ACC112 (cell line): ENCODE measurements at regions not wholly inside any gene's neighbourhood (a gene's known extent, or its start where the extent isn't known, plus 50 kb on each side); places are given as distances from the start of the nearest gene placed in this dataset.

Experiments
- H2AFZ ChIP-seq: fragments of 200-600 bp; sonication (generic); one replicate; pipeline ENCODE4 v1.6.0; 2017; ENCODE audit warnings: antibody characterized with exemption, low read length; ENCODE audit not compliant: unreplicated experiment
- H3K27ac ChIP-seq: fragments of 200-600 bp; sonication (generic); 2 replicates; pipeline ENCODE4 v1.5.1; 2014; ENCODE audit warnings: low read depth, mild to moderate bottlenecking, antibody characterized with exemption, low read length, moderate library complexity
- H3K27me3 ChIP-seq: fragments of 200-600 bp; sonication (generic); 2 replicates; pipeline ENCODE4 v1.6.1; 2014; ENCODE audit warnings: mild to moderate bottlenecking, antibody characterized with exemption, low read length, moderate library complexity, mixed read lengths; ENCODE audit not compliant: insufficient read depth
- H3K36me3 ChIP-seq: fragments of 200-600 bp; sonication (generic); 2 replicates; pipeline ENCODE4 v1.6.1; 2016; ENCODE audit warnings: mild to moderate bottlenecking, antibody characterized with exemption, low read length, moderate library complexity, mixed read lengths; ENCODE audit not compliant: insufficient read depth
- H3K4me1 ChIP-seq: fragments of 200-600 bp; sonication (generic); one replicate; pipeline ENCODE4 v1.6.1; 2016; ENCODE audit warnings: low read length, mixed read lengths; ENCODE audit not compliant: insufficient read depth, unreplicated experiment, control insufficient read depth
- H3K4me3 ChIP-seq: fragments of 200-600 bp; sonication (generic); 2 replicates; pipeline ENCODE4 v1.5.1; 2014; ENCODE audit warnings: mild to moderate bottlenecking, low read depth, low read length
- H3K79me2 ChIP-seq: fragments of 200-600 bp; sonication (generic); one replicate; pipeline ENCODE4 v1.6.0; 2016; ENCODE audit warnings: low read length; ENCODE audit not compliant: control insufficient read depth, unreplicated experiment, insufficient read depth

GRCh38 chr16:73171380-73171779, 123.5 kb upstream of the ZFHX3 start:
- no peak overlapping the region for H3K4me3 ChIP-seq
- no peaks in the 10 kb centered on the region for H3K27me3 ChIP-seq
- no peaks in the 10 kb centered on the region for H3K36me3 ChIP-seq
- no peak overlapping the region for H2AFZ ChIP-seq
- no peaks in the 10 kb centered on the region for H3K79me2 ChIP-seq
- H3K27ac ChIP-seq: no peak overlapping the region
- peaks cover 28% of the 10 kb centered on the region for H3K4me1 ChIP-seq

GRCh38 chr16:73170612-73171038, 122.7 kb upstream of the ZFHX3 start:
- Histone ChIP-seq H3K36me3 (no peaks in the 10 kb centered on the region), H2AFZ (no peak overlapping the region), H3K4me3 (no peak overlapping the region), H3K27ac (no peak overlapping the region), H3K27me3 (no peaks in the 10 kb centered on the region), H3K79me2 (no peaks in the 10 kb centered on the region), H3K4me1 (peaks cover 29% of the 10 kb centered on the region)

GRCh38 chr16:73166947-73167550, 119.1 kb upstream of the ZFHX3 start:
- Histone ChIP-seq H3K27ac (no peak overlapping the region), H3K36me3 (no peaks in the 10 kb centered on the region), H3K79me2 (no peaks in the 10 kb centered on the region), H2AFZ (peak overlapping the region; percentile 97), H3K4me1 (peaks cover 18% of the 10 kb centered on the region), H3K4me3 (peak overlapping the region; percentile 67), H3K27me3 (no peaks in the 10 kb centered on the region)

GRCh38 chr16:73166441-73166851, 118.5 kb upstream of the ZFHX3 start:
- H2AFZ ChIP-seq: peak overlapping the region; percentile 97
- peaks cover 16% of the 10 kb centered on the region for H3K4me1 ChIP-seq
- H3K79me2 ChIP-seq: no peaks in the 10 kb centered on the region
- H3K36me3 ChIP-seq: no peaks in the 10 kb centered on the region
- no peak overlapping the region for H3K27ac ChIP-seq
- no peaks in the 10 kb centered on the region for H3K27me3 ChIP-seq
- peak overlapping the region; percentile 67 for H3K4me3 ChIP-seq

- Histone ChIP-seq H3K27ac (no peak overlapping the region), H2AFZ (no peak overlapping the region), H3K79me2 (no peaks in the 10 kb centered on the region), H3K27me3 (no peaks in the 10 kb centered on the region), H3K36me3 (no peaks in the 10 kb centered on the region), H3K4me1 (peaks cover 16% of the 10 kb centered on the region), H3K4me3 (no peak overlapping the region)
Measured at GRCh38 chr16:73163238-73163815, 115.4 kb upstream of the ZFHX3 start.

GRCh38 chr16:73161977-73162376, 114.0 kb upstream of the ZFHX3 start:
- no peak overlapping the region for H3K4me3 ChIP-seq
- H3K27ac ChIP-seq: no peak overlapping the region
- H3K79me2 ChIP-seq: no peaks in the 10 kb centered on the region
- peaks cover 9% of the 10 kb centered on the region for H3K4me1 ChIP-seq
- H3K27me3 ChIP-seq: no peaks in the 10 kb centered on the region
- no peak overlapping the region for H2AFZ ChIP-seq
- H3K36me3 ChIP-seq: no peaks in the 10 kb centered on the region

- Histone ChIP-seq H2AFZ (no peak overlapping the region), H3K4me3 (no peak overlapping the region), H3K27me3 (no peaks in the 10 kb centered on the region), H3K79me2 (no peaks in the 10 kb centered on the region), H3K27ac (no peak overlapping the region), H3K36me3 (no peaks in the 10 kb centered on the region), H3K4me1 (no peaks in the 10 kb centered on the region)
Measured at GRCh38 chr16:73159296-73159695, 111.4 kb upstream of the ZFHX3 start.

GRCh38 chr16:73157861-73158260, 109.9 kb upstream of the ZFHX3 start:
- no peaks in the 10 kb centered on the region for H3K36me3 ChIP-seq
- no peak overlapping the region for H2AFZ ChIP-seq
- no peak overlapping the region for H3K27ac ChIP-seq
- no peaks in the 10 kb centered on the region for H3K79me2 ChIP-seq
- H3K4me1 ChIP-seq: no peaks in the 10 kb centered on the region
- no peaks in the 10 kb centered on the region for H3K27me3 ChIP-seq
- no peak overlapping the region for H3K4me3 ChIP-seq

- Histone ChIP-seq H3K27me3 (no peaks in the 10 kb centered on the region), H3K4me3 (no peak overlapping the region), H2AFZ (no peak overlapping the region), H3K4me1 (no peaks in the 10 kb centered on the region), H3K79me2 (no peaks in the 10 kb centered on the region), H3K27ac (no peak overlapping the region), H3K36me3 (no peaks in the 10 kb centered on the region)
Measured at GRCh38 chr16:73154063-73154870, 106.3 kb upstream of the ZFHX3 start.

- Histone ChIP-seq H3K27me3 (no peaks in the 10 kb centered on the region), H2AFZ (no peak overlapping the region), H3K36me3 (no peaks in the 10 kb centered on the region), H3K4me1 (no peaks in the 10 kb centered on the region), H3K4me3 (no peak overlapping the region), H3K79me2 (no peaks in the 10 kb centered on the region), H3K27ac (no peak overlapping the region)
Measured at GRCh38 chr16:73152386-73153125, 104.6 kb upstream of the ZFHX3 start.
